ENCODE measurements at regions not wholly inside any gene's neighbourhood (a gene's known extent, or its start where the extent isn't known, plus 50 kb on each side); places are given as distances from the start of the nearest gene placed in this dataset.

DNA sequence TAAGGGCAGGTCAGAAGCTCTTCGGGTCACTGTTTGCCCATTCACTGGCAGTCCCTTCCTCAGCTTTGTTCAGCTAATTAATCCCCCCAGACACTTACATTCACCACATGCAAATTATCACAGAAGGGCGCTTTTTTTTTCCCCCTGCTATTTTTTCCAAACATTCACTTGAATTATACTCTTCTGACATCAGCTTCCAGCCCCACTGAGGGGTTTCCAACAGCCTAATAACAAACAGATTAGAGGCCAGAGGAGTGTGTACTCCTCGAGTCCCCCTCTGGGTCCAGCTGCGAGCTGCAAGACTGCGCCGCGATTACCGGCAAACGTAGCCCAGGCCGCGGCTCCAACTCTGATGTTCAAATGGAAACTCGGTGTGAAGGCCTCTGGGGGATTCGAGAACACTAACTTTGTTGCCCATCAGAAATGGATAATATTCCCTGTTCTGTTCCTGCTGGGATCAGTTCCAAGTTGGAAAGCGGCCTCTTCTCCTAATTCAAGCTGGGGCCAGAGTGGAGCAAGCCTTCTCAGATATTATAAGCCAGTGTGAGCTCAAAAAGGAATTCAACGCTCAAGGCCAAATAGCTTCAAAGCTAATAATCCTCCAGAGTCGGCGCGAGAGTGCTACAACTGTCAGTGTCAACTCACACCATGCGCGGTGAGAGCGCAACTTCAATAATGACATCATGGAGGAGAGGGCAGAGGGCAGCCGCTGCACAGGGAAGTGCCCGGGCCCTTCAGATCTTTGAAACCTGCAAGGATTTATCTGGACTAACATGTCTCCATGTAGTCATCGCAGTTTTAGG lies 560.8 kb downstream of the BNC2 start:
- Histone ChIP-seq H3K36me3 (ENCODE audit: control insufficient read depth, insufficient read depth, low read length) (no peaks in the 10 kb centered on the region), H3K4me3 (replicated peaks; ENCODE audit: low read depth, low read length) (no peak overlapping the region), H3K27me3 (replicated peaks; ENCODE audit: control insufficient read depth, insufficient read depth, low read length) (no peaks in the 10 kb centered on the region; the same call in 1 of the 2 replicates)
- DNase-seq (ENCODE audit: extremely low read depth, insufficient read length) = no peak
- TF ChIP-seq, protein P1, sequence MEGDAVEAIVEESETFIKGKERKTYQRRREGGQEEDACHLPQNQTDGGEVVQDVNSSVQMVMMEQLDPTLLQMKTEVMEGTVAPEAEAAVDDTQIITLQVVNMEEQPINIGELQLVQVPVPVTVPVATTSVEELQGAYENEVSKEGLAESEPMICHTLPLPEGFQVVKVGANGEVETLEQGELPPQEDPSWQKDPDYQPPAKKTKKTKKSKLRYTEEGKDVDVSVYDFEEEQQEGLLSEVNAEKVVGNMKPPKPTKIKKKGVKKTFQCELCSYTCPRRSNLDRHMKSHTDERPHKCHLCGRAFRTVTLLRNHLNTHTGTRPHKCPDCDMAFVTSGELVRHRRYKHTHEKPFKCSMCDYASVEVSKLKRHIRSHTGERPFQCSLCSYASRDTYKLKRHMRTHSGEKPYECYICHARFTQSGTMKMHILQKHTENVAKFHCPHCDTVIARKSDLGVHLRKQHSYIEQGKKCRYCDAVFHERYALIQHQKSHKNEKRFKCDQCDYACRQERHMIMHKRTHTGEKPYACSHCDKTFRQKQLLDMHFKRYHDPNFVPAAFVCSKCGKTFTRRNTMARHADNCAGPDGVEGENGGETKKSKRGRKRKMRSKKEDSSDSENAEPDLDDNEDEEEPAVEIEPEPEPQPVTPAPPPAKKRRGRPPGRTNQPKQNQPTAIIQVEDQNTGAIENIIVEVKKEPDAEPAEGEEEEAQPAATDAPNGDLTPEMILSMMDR (IDR thresholded peaks at IDR 0.05; ENCODE audit: insufficient read depth, low read length, poor library complexity, severe bottlenecking) = no peak

DNA sequence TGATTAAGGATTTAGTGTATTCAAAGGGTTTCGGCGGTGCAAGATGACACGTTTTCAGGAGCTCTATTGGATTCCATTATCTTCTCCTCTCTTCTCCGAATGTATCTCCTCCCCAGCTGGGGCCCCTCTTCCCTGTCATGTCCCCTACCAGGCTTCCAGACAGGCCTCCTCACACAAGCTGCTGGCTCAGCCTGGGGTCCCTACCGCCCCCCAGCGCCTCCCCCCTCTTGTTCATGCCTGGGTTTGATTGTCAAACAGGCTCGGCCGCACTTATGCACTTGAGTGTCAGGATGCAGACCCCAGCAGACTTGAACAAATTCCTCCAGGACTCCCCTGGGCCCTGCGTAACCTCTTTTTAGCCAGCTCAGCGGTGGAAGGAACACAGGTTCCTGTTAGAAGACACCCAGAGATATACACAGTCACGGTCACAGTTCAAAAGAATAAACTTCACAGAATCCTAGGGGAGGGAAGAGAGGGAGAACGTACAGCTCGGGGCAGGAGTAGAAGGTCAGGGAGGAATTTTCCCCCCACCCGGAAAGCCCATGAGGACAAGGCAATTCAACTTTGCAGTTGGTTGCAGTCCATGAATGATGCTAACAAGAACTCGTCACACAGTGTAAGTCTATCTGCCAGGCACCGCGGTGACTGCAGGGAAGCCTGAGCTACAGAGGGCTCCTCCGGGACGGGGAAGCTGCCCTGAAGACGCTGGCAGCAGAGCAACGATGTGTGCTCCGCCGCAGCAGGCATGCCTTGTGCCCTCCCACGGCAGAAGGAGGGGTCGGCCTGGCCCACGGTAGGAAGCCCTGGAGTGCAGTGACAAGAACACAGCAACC lies 560.0 kb downstream of the BNC2 start:
- DNase-seq (ENCODE audit: extremely low read depth, insufficient read length) = no peak
- no peak overlapping the region for H3K4me3 ChIP-seq (replicated peaks; ENCODE audit: low read depth, low read length)
- TF ChIP-seq, protein P1 (IDR thresholded peaks at IDR 0.05; ENCODE audit: insufficient read depth, low read length, poor library complexity, severe bottlenecking) = no peak
- no peaks in the 10 kb centered on the region for H3K36me3 ChIP-seq (ENCODE audit: control insufficient read depth, insufficient read depth, low read length)
- no peaks in the 10 kb centered on the region for H3K27me3 ChIP-seq (replicated peaks; ENCODE audit: control insufficient read depth, insufficient read depth, low read length)

DNA sequence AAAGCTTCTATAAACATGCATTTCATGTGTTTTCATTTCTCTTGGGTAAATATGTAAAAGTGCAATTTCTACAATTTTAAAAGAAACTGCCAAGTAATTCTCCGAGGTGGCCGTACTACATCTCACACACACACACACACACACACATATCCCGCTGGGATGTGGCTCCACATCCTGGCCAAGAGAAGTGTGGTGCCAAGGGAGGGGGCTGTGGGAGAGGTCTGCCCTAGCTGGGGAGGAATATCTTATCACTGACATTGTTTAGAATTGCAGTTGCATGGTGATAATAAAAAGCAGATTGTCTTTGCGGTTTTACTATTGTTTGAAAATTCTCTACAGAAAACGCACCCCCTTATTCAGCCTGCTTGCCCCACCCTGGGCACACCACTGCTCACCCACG lies 558.4 kb downstream of the BNC2 start:
- TF ChIP-seq, protein P1 (IDR thresholded peaks at IDR 0.05; ENCODE audit: insufficient read depth, low read length, poor library complexity, severe bottlenecking) = no peak
- Histone ChIP-seq H3K4me3 (replicated peaks; ENCODE audit: low read depth, low read length) (no peak overlapping the region), H3K36me3 (ENCODE audit: control insufficient read depth, insufficient read depth, low read length) (no peaks in the 10 kb centered on the region), H3K27me3 (replicated peaks; ENCODE audit: control insufficient read depth, insufficient read depth, low read length) (no peaks in the 10 kb centered on the region)
- no peak for DNase-seq (ENCODE audit: extremely low read depth, insufficient read length)

DNA sequence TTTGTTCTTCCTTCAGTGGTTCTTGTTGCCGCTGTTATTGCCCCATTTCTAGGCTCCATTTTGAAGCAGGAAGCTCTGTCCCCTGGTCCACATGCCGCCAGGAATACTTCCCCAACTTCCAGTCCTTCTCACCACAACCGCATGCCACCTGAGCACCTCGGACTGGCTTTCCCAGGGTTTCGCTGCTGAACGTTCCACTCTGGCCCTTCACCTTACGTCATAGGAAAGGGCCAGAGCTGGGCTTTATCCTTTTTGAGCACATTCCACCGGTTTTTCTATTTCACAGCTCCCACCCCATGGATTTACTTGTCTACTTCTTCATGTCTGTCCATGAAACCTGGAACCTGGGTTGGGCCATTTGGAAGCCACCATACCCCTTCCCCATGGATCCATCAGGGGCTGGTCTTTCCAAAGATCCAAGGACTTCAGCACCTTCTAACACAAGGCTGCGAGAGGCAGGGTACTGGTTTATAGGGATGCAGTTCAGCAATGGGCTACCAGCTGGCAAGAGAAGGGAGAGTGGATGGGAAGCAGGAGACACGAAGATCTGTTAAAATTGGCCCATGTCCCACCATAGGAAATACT lies 557.4 kb downstream of the BNC2 start:
- no peaks in the 10 kb centered on the region for H3K27me3 ChIP-seq (replicated peaks; ENCODE audit: control insufficient read depth, insufficient read depth, low read length)
- H3K4me3 ChIP-seq (replicated peaks; ENCODE audit: low read depth, low read length) = no peak overlapping the region
- no peak for DNase-seq (ENCODE audit: extremely low read depth, insufficient read length)
- H3K36me3 ChIP-seq (ENCODE audit: control insufficient read depth, insufficient read depth, low read length) = no peaks in the 10 kb centered on the region
- TF ChIP-seq, protein P1 (IDR thresholded peaks at IDR 0.05; ENCODE audit: insufficient read depth, low read length, poor library complexity, severe bottlenecking) = no peak

DNA sequence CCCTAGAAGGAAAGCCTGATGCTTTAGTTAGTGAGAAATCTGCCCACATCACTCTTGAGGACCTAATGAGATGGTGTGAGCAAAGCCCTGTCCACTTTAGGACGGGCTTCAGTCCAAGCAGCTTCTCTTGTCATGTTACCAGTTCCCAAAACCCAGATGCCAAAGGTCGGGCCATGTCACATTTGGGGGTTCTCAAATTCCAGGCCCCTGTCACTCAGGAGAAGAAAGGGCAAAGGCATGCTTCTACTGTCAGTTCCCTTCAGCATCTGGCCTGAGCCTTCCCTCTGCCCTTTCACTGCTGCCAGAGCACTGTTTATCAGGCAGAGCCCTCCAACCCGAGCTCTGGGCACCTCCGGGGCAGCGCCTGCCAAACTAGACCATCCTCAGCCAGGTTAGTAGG lies 556.0 kb downstream of the BNC2 start:
- no peak for DNase-seq (ENCODE audit: extremely low read depth, insufficient read length)
- Histone ChIP-seq H3K4me3 (replicated peaks; ENCODE audit: low read depth, low read length) (no peak overlapping the region), H3K27me3 (replicated peaks; ENCODE audit: control insufficient read depth, insufficient read depth, low read length) (no peaks in the 10 kb centered on the region), H3K36me3 (ENCODE audit: control insufficient read depth, insufficient read depth, low read length) (no peaks in the 10 kb centered on the region)
- TF ChIP-seq, protein P1 (IDR thresholded peaks at IDR 0.05; ENCODE audit: insufficient read depth, low read length, poor library complexity, severe bottlenecking) = no peak
